Adrenal gland (tissue), 9 donors: ENCODE measurements at regions not wholly inside any gene's neighbourhood (a gene's known extent, or its start where the extent isn't known, plus 50 kb on each side); places are given as distances from the start of the nearest gene placed in this dataset.
"Not testable (repeated sequence)": the region's sequence is repeated elsewhere in the genome, so short reads cannot be mapped to it uniquely, and the experiment has no call there.

Experiments
- DNase-seq, 7 donors: peaks; one replicate each; pipeline ENCODE4 v3.0.0-alpha.2; 2019 to 2020
- H3K27ac ChIP-seq, 5 donors: fragments of 200-600 bp; sonication (generic) in 4 of 5; 1 replicate in 3 of 5; 2 replicates in 2 of 5; pipeline versions ENCODE4 v1.5.1 to v1.8.0; 2016 to 2020; ENCODE audit warnings: mild to moderate bottlenecking in 1 of 5
- H3K27me3 ChIP-seq: fragments of 200-600 bp; 2 replicates; pipeline ENCODE4 v1.8.0; 2021
- H3K36me3 ChIP-seq, 2 donors: fragments of 200-600 bp; replicated peaks in 1 of 2; 1 replicate in 1 of 2; 2 replicates in 1 of 2; pipeline versions ENCODE4 v1.5.1 to v1.8.0; 2018 to 2022
- H3K4me1 ChIP-seq, 2 donors: fragments of 200-600 bp; replicated peaks in 1 of 2; 1 replicate in 1 of 2; 2 replicates in 1 of 2; pipeline versions ENCODE4 v1.5.1 to v1.8.0; 2018 to 2021
- H3K4me3 ChIP-seq, 4 donors: fragments of 200-600 bp; sonication (generic) in 3 of 4; one replicate each; pipeline ENCODE4 v1.5.1; 2016 to 2018
- H3K9me3 ChIP-seq, 3 donors: fragments of 200-600 bp; sonication (generic) in 1 of 3; replicated peaks in 1 of 3; 1 replicate in 2 of 3; 2 replicates in 1 of 3; pipeline versions ENCODE4 v1.5.1 to v1.8.0; 2016 to 2021
- CTCF ChIP-seq, 6 experiments: fragments of 450-650 bp in 4 of 6; fragments of 200-600 bp in 2 of 6; sonication (generic) in 1 of 6; IDR thresholded peaks; 1 replicate in 5 of 6; 2 replicates in 1 of 6; pipeline versions ENCODE4 v1.5.1 to v1.8.0; 2016 to 2021; ENCODE audit warnings: antibody characterized with exemption in 6 of 6, mild to moderate bottlenecking in 2 of 6, moderate library complexity in 1 of 6
- POLR2A ChIP-seq, 2 donors: fragments of 450-650 bp; IDR thresholded peaks; one replicate each; pipeline ENCODE4 v1.6.1; 2017; ENCODE audit warnings: antibody characterized with exemption in 2 of 2, mild to moderate bottlenecking in 2 of 2, moderate library complexity in 1 of 2
- WGBS, 4 donors: extraction: QIAGEN DNeasy Blood & Tissue Kit in 2 of 4; methylation state at CpG; one replicate each; pipeline versions ENCODE4 v1.1.5 to v1.1.7; 2013 to 2017; 5-methylcytosine and 5-hydroxymethylcytosine counted together
- intact Hi-C, 2 donors: fragments of 100-400 bp; cut with DNase I; formaldehyde crosslinking; loops; one replicate each; pipeline versions ENCODE4 v1.14.1 to v1.15.0; 2022 to 2023
- donor health status: healthy with polysubstance abuse.
- donor health status: Bipolar disorder and iron deficiency.
- donor health status: DM: yes; HTN: yes; CAD: no.
- donor health status: DM: no; HTN: no; CAD: no.
- donor health status: DM: no; HTN: no; CAD: no.

GRCh38 chr17:63086483-63087185, 120.6 kb downstream of the TANC2 start:
- H3K4me3 ChIP-seq: no peak overlapping the region
- no peaks in the 10 kb centered on the region for H3K36me3 ChIP-seq
- intact Hi-C loops: loop anchor here in 1 of 2 donors (10.0 kb wide), 1 partner anchor 318 kb away; no protein-coding TSS in a partner anchor
- H3K27me3 ChIP-seq: no peaks in the 10 kb centered on the region
- no peak overlapping the region for H3K27ac ChIP-seq
- 89 to 96% (median 94%) methylated on average over 9 of the region's 9 CpGs for WGBS, 4 donors
- TF ChIP-seq POLR2A (IDR thresholded peaks at IDR 0.05) (no peak), CTCF (IDR thresholded peaks at IDR 0.05) (no peak)
- DNase-seq: no peak
- H3K4me1 ChIP-seq: no peaks in the 10 kb centered on the region
- no peaks in the 10 kb centered on the region for H3K9me3 ChIP-seq

- 86 to 97% (median 94%) methylated on average over 7 of the region's 7 CpGs for WGBS, 4 donors
- H3K9me3 ChIP-seq, H3K36me3 ChIP-seq, H3K27me3 ChIP-seq, DNase-seq, H3K4me1 ChIP-seq, H3K27ac ChIP-seq, intact Hi-C loops, H3K4me3 ChIP-seq: not testable (repeated sequence)
Observed at GRCh38 chr17:63090358-63091114, 124.5 kb downstream of the TANC2 start.

- not testable (repeated sequence) for H3K27me3 ChIP-seq
Observed at GRCh38 chr17:63091909-63092308, 125.9 kb downstream of the TANC2 start.

GRCh38 chr17:63094631-63095030, 128.6 kb downstream of the TANC2 start:
- no peaks in the 10 kb centered on the region for H3K27me3 ChIP-seq
- no peak overlapping the region for H3K27ac ChIP-seq
- DNase-seq: no peak
- no peak overlapping the region for H3K4me3 ChIP-seq
- no peaks in the 10 kb centered on the region for H3K4me1 ChIP-seq
- H3K36me3 ChIP-seq: no peaks in the 10 kb centered on the region
- no peaks in the 10 kb centered on the region for H3K9me3 ChIP-seq
- 95 to 99% (median 98%) methylated on average over 3 of the region's 3 CpGs for WGBS, 4 donors
- TF ChIP-seq POLR2A (IDR thresholded peaks at IDR 0.05) (no peak), CTCF (IDR thresholded peaks at IDR 0.05) (no peak)
- intact Hi-C loops: no loop called here

More at GRCh38 chr17:63091909-63092308, 125.9 kb downstream of the TANC2 start:
- H3K4me1 ChIP-seq, H3K36me3 ChIP-seq, H3K27ac ChIP-seq, DNase-seq, H3K9me3 ChIP-seq, intact Hi-C loops, H3K4me3 ChIP-seq: not testable (repeated sequence)

- intact Hi-C loops: no loop called here
- no peak for DNase-seq
- Histone ChIP-seq H3K27me3 (no peaks in the 10 kb centered on the region), H3K9me3 (no peaks in the 10 kb centered on the region), H3K27ac (no peak overlapping the region), H3K36me3 (no peaks in the 10 kb centered on the region), H3K4me1 (no peaks in the 10 kb centered on the region), H3K4me3 (no peak overlapping the region)
- TF ChIP-seq POLR2A (IDR thresholded peaks at IDR 0.05): no peak
- TF ChIP-seq CTCF (IDR thresholded peaks at IDR 0.05): no peak
- 88 to 98% (median 96%) methylated on average over 1 of the region's 1 CpG for WGBS, 4 donors
Observed at GRCh38 chr17:63095459-63095858, 129.4 kb downstream of the TANC2 start.
